ENCODE measurements at regions not wholly inside any gene's neighbourhood (a gene's known extent, or its start where the extent isn't known, plus 50 kb on each side); places are given as distances from the start of the nearest gene placed in this dataset.

- no peak for TF ChIP-seq CTCF (IDR thresholded peaks at IDR 0.05)
Observed at GRCh38 chr20:1811621-1812498, 83.3 kb upstream of the SIRPA start.

GRCh38 chr20:1810926-1811620 is 84.1 kb upstream of the SIRPA start:
- TF ChIP-seq CTCF (IDR thresholded peaks at IDR 0.05), result no peak

GRCh38 chr20:1810572-1810925 is 84.7 kb upstream of the SIRPA start:
- no peak for TF ChIP-seq CTCF (IDR thresholded peaks at IDR 0.05)

DNA sequence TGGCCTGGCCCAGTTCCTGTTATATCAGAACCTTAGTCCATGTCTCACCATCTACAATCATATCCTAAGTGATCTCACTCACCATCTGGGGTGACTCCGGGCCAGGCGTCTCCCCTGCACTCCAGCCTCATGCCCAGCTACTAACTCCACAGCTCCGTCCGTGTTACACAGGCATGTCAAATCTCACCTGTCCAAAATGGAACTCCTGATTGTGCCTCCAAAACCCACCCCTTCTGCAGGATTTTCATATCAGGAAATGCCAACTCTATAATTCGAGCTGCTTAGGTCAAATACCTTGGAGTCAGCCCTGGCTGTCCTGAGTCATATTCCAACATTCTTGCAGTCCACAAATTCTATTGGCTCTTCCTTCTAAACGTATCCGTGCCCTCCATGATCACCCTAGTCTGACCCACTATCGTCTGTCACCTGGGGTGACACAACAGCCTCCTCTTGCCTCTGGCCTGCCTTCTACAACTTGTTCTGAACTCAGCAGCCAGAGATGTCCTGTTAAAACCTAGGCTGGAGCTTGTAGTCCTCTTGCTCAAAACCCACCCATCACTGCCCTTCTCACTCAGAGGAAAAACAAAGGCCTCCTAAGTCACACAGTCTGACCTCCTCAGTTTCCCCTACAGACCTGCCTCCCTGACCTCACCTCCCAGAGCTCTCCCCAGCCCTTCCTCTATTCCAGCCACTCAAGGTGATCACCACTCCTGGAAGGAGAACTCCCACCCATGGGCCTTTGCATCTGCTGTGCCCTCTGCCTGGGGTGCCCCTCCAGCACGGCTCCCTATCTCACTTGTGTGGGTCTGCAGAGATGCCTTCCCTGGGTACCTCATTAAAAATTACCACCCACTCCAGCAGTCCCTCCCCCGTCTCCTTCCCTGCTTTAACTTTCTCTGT is 85.3 kb upstream of the SIRPA start:
- no peak for TF ChIP-seq CTCF (IDR thresholded peaks at IDR 0.05)

- TF ChIP-seq CTCF (IDR thresholded peaks at IDR 0.05), result no peak
Observed at GRCh38 chr20:1809131-1809572, 86.1 kb upstream of the SIRPA start.

DNA sequence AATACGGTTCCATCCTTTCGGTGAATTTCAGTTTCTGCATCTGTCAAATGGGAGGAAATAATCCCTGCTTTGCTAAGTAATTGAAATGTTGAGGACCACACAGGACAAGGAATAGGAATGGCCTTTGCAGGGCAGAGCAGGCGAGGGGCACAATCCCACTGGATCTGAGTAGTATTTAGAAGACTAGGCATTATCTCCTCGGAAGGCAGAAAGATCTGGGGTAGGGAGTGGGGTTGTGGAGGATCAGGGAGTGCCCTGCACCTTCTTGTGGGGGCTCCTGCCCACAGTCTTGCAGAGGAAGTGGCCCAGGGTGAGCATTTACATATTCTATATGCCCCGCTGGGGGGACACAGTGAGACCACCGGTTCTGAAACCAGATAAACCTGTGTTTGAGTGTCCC is 87.1 kb upstream of the SIRPA start:
- no peak for TF ChIP-seq CTCF (IDR thresholded peaks at IDR 0.05)

- no peak for TF ChIP-seq CTCF (IDR thresholded peaks at IDR 0.05)
Observed at GRCh38 chr20:1807394-1807793, 87.8 kb upstream of the SIRPA start.
